ENCODE measurements at regions not wholly inside any gene's neighbourhood (a gene's known extent, or its start where the extent isn't known, plus 50 kb on each side); places are given as distances from the start of the nearest gene placed in this dataset.

DNA sequence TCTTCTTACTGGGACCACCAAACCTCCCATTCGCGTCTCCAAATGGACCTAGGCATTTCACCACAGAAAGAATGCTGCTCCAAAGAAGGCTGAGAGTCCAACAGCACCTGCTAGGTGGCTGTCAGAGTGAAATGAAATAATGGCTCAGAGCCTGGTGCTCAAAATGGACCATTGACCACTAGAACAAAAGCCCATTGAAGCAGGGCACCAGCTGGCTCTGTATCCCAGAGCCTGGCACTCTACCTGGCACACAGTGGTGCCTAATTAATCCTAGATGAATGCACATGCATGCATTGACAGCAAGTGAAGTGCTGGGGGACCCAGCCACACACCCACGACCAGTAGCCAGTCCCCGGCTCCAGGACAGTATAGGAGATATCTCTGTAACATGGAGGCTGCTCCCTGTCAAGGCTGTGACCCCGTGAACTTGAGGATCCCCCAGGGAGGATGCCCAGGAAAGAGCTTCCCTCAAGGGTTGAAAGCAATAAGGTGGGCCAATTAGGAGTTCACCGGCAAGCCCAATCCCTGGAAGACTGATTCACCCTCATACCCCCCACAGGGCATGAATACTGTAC, 261.3 kb downstream of the TNS1 start:
- Mint-ChIP-seq H3K4me1 (peaks cover 11% of the 10 kb centered on the region), H3K27ac (no peak overlapping the region), H3K4me3 (no peak overlapping the region), H3K9me3 (ENCODE audit: insufficient read depth) (no peaks in the 10 kb centered on the region), H3K27me3 (no peaks in the 10 kb centered on the region)
- Histone ChIP-seq H4K20me1 (ENCODE audit: control insufficient read depth, insufficient read depth, low read length, poor library complexity, severe bottlenecking) (no peaks in the 10 kb centered on the region), H3K79me2 (ENCODE audit: control insufficient read depth, insufficient read depth, low read length) (no peaks in the 10 kb centered on the region), H3K9me3 (ENCODE audit: control extremely low read depth in 1 of 3, control insufficient read depth in 2 of 3, insufficient read depth in 1 of 3, low read length in 2 of 3) (peaks cover 0 to 4% (median 0%) of the 10 kb centered on the region in 3 donors), H3K36me3 (replicated peaks in 1 of 2; ENCODE audit: control extremely low read depth in 1 of 2, control insufficient read depth in 1 of 2, extremely low read depth in 1 of 2, insufficient read depth in 2 of 2, low read length in 1 of 2) (no peaks in the 10 kb centered on the region), H3K4me3 (ENCODE audit: control extremely low read depth in 1 of 5, extremely low read depth in 1 of 5, insufficient read depth in 1 of 5, low read depth in 2 of 5, low read length in 4 of 5) (no peak overlapping the region), H3K27ac (ENCODE audit: low read length in 2 of 2) (no peak overlapping the region), H3K4me2 (replicated peaks; ENCODE audit: low read depth, low read length, poor library complexity, severe bottlenecking) (no peak overlapping the region), H3K9ac (ENCODE audit: low read length) (no peak overlapping the region), H2AFZ (ENCODE audit: insufficient read depth, low read depth, low read length, poor library complexity, severe bottlenecking) (no peak overlapping the region), H3K4me1 (ENCODE audit: control insufficient read depth in 2 of 2, insufficient read depth in 2 of 2, low read length in 2 of 2) (no peaks in the 10 kb centered on the region), H3K27me3 (replicated peaks in 1 of 4; ENCODE audit: control extremely low read depth in 1 of 4, control insufficient read depth in 3 of 4, insufficient read depth in 4 of 4, low read length in 3 of 4) (peaks cover 0 to 3% (median 0%) of the 10 kb centered on the region in 4 experiments)
- no peak for ATAC-seq (ENCODE audit: low read depth)
- POLR2A ChIA-PET, result no interaction called here
- TF ChIP-seq EZH2 (IDR thresholded peaks at IDR 0.05; ENCODE audit: borderline replicate concordance, insufficient read depth, low read depth, low read length, poor library complexity, severe bottlenecking), result no peak
- TF ChIP-seq, protein P1, sequence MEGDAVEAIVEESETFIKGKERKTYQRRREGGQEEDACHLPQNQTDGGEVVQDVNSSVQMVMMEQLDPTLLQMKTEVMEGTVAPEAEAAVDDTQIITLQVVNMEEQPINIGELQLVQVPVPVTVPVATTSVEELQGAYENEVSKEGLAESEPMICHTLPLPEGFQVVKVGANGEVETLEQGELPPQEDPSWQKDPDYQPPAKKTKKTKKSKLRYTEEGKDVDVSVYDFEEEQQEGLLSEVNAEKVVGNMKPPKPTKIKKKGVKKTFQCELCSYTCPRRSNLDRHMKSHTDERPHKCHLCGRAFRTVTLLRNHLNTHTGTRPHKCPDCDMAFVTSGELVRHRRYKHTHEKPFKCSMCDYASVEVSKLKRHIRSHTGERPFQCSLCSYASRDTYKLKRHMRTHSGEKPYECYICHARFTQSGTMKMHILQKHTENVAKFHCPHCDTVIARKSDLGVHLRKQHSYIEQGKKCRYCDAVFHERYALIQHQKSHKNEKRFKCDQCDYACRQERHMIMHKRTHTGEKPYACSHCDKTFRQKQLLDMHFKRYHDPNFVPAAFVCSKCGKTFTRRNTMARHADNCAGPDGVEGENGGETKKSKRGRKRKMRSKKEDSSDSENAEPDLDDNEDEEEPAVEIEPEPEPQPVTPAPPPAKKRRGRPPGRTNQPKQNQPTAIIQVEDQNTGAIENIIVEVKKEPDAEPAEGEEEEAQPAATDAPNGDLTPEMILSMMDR (IDR thresholded peaks at IDR 0.05), result no peak
- no peak for DNase-seq
- WGBS (ENCODE audit: insufficient coverage), result 90% methylated on average over 5 of the region's 6 CpGs
- intact Hi-C loops (cut with micrococcal nuclease), result no loop called here
- CTCF ChIA-PET, result no interaction called here

DNA sequence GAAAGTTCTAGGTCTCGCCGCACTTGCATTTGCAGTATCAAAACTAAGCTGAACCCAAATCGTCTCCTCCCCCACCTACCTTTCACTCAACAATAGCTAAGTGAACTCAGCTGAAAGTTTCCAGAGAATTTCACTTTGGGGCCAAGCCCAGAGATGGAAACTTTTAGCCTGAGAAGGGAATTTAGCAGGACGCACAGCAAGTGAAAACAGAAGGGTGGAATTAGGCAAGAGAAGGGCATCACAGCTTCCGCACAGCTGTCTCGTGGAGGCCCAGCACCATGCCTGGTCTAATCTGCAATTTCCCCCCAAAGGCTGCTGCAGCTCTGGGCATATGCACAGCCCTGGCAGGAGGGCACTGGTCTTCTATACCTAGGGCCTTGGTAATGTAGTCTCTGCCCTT, 262.0 kb downstream of the TNS1 start:
- Histone ChIP-seq H4K20me1 (ENCODE audit: control insufficient read depth, insufficient read depth, low read length, poor library complexity, severe bottlenecking) (no peaks in the 10 kb centered on the region), H3K4me1 (ENCODE audit: control insufficient read depth in 2 of 2, insufficient read depth in 2 of 2, low read length in 2 of 2) (no peaks in the 10 kb centered on the region), H3K4me3 (ENCODE audit: control extremely low read depth in 1 of 5, extremely low read depth in 1 of 5, insufficient read depth in 1 of 5, low read depth in 2 of 5, low read length in 4 of 5) (no peak overlapping the region), H3K27me3 (replicated peaks in 1 of 4; ENCODE audit: control extremely low read depth in 1 of 4, control insufficient read depth in 3 of 4, insufficient read depth in 4 of 4, low read length in 3 of 4) (peaks cover 0 to 3% (median 0%) of the 10 kb centered on the region in 4 experiments), H3K79me2 (ENCODE audit: control insufficient read depth, insufficient read depth, low read length) (no peaks in the 10 kb centered on the region), H3K9me3 (ENCODE audit: control extremely low read depth in 1 of 3, control insufficient read depth in 2 of 3, insufficient read depth in 1 of 3, low read length in 2 of 3) (peaks cover 0 to 4% (median 0%) of the 10 kb centered on the region in 3 donors), H3K9ac (ENCODE audit: low read length) (no peak overlapping the region), H3K36me3 (replicated peaks in 1 of 2; ENCODE audit: control extremely low read depth in 1 of 2, control insufficient read depth in 1 of 2, extremely low read depth in 1 of 2, insufficient read depth in 2 of 2, low read length in 1 of 2) (no peaks in the 10 kb centered on the region), H3K4me2 (replicated peaks; ENCODE audit: low read depth, low read length, poor library complexity, severe bottlenecking) (no peak overlapping the region), H2AFZ (ENCODE audit: insufficient read depth, low read depth, low read length, poor library complexity, severe bottlenecking) (no peak overlapping the region), H3K27ac (ENCODE audit: low read length in 2 of 2) (no peak overlapping the region)
- DNase-seq (no peak), ATAC-seq (ENCODE audit: low read depth) (no peak)
- ChIA-PET POLR2A (no interaction called here), CTCF (no interaction called here)
- 98% methylated on average over 5 of the region's 6 CpGs for WGBS (ENCODE audit: insufficient coverage)
- Mint-ChIP-seq H3K4me1 (peaks cover 11% of the 10 kb centered on the region), H3K9me3 (ENCODE audit: insufficient read depth) (no peaks in the 10 kb centered on the region), H3K4me3 (no peak overlapping the region), H3K27me3 (no peaks in the 10 kb centered on the region), H3K27ac (no peak overlapping the region)
- intact Hi-C loops (cut with micrococcal nuclease), result no loop called here
- no peak for TF ChIP-seq EZH2 (IDR thresholded peaks at IDR 0.05; ENCODE audit: borderline replicate concordance, insufficient read depth, low read depth, low read length, poor library complexity, severe bottlenecking)
- TF ChIP-seq, protein P1 (IDR thresholded peaks at IDR 0.05), result no peak
